ENCODE measurements at regions not wholly inside any gene's neighbourhood (a gene's known extent, or its start where the extent isn't known, plus 50 kb on each side); places are given as distances from the start of the nearest gene placed in this dataset.

- H3K4me1 ChIP-seq: no peaks in the 10 kb centered on the region
- WGBS, 2 donors (ENCODE audit: low coverage in 1 of 2): 85 to 88% methylated on average over 2 of the region's 2 CpGs
- intact Hi-C loops (cut with DNase I; ENCODE audit: low total_unique reads) (no loop called here), in situ Hi-C loops (cut with MboI; ENCODE audit: low pct_ligation_motif_present in 1 of 4, low pct_unique_long_range_greater_than_20kb in 1 of 4, low sequenced_read_pairs in 3 of 4) (no loop called here)
- H3K27ac ChIP-seq: no peak overlapping the region
- no peaks in the 10 kb centered on the region for H3K27me3 ChIP-seq
- no peaks in the 10 kb centered on the region for H3K36me3 ChIP-seq
- no peak for DNase-seq
- no peak for TF ChIP-seq POLR2A (IDR thresholded peaks at IDR 0.05)
- no peak for TF ChIP-seq CTCF (IDR thresholded peaks at IDR 0.05)
- no peak for TF ChIP-seq POLR2AphosphoS5 (IDR thresholded peaks at IDR 0.05)
- no peak for TF ChIP-seq EP300 (IDR thresholded peaks at IDR 0.05; ENCODE audit: low read depth)
- H3K9me3 ChIP-seq: no peaks in the 10 kb centered on the region
- H3K4me3 ChIP-seq: no peak overlapping the region
These were observed 81.2 kb upstream of the KLF12 start for GRCh38 chr13:74215420-74215819.

GRCh38 chr13:74214321-74214720, 80.1 kb upstream of the KLF12 start:
- Histone ChIP-seq H3K4me3 (no peak overlapping the region), H3K36me3 (no peaks in the 10 kb centered on the region), H3K9me3 (no peaks in the 10 kb centered on the region), H3K27me3 (no peaks in the 10 kb centered on the region), H3K27ac (no peak overlapping the region), H3K4me1 (no peaks in the 10 kb centered on the region)
- in situ Hi-C loops (cut with MboI; ENCODE audit: low pct_ligation_motif_present in 1 of 4, low pct_unique_long_range_greater_than_20kb in 1 of 4, low sequenced_read_pairs in 3 of 4) (no loop called here), intact Hi-C loops (cut with DNase I; ENCODE audit: low total_unique reads) (no loop called here)
- no peak for DNase-seq
- 84 to 87% methylated on average over 5 of the region's 5 CpGs for WGBS, 2 donors (ENCODE audit: low coverage in 1 of 2)
- TF ChIP-seq POLR2AphosphoS5 (IDR thresholded peaks at IDR 0.05) (no peak), POLR2A (IDR thresholded peaks at IDR 0.05) (no peak), EP300 (IDR thresholded peaks at IDR 0.05; ENCODE audit: low read depth) (no peak), CTCF (IDR thresholded peaks at IDR 0.05) (no peak)

- H3K36me3 ChIP-seq: no peaks in the 10 kb centered on the region
- WGBS, 2 donors (ENCODE audit: low coverage in 1 of 2): 56 to 93% methylated on average over 2 to 4 of the region's 4 CpGs
- no peak overlapping the region for H3K4me3 ChIP-seq
- no peaks in the 10 kb centered on the region for H3K4me1 ChIP-seq
- DNase-seq: no peak
- TF ChIP-seq CTCF (IDR thresholded peaks at IDR 0.05) (no peak), POLR2AphosphoS5 (IDR thresholded peaks at IDR 0.05) (no peak), POLR2A (IDR thresholded peaks at IDR 0.05) (no peak), EP300 (IDR thresholded peaks at IDR 0.05; ENCODE audit: low read depth) (no peak)
- H3K27me3 ChIP-seq: no peaks in the 10 kb centered on the region
- intact Hi-C loops (cut with DNase I; ENCODE audit: low total_unique reads): no loop called here
- in situ Hi-C loops (cut with MboI; ENCODE audit: low pct_ligation_motif_present in 1 of 4, low pct_unique_long_range_greater_than_20kb in 1 of 4, low sequenced_read_pairs in 3 of 4): no loop called here
- H3K9me3 ChIP-seq: no peaks in the 10 kb centered on the region
- H3K27ac ChIP-seq: no peak overlapping the region
These were observed 76.6 kb upstream of the KLF12 start for GRCh38 chr13:74210693-74211393.

DNA sequence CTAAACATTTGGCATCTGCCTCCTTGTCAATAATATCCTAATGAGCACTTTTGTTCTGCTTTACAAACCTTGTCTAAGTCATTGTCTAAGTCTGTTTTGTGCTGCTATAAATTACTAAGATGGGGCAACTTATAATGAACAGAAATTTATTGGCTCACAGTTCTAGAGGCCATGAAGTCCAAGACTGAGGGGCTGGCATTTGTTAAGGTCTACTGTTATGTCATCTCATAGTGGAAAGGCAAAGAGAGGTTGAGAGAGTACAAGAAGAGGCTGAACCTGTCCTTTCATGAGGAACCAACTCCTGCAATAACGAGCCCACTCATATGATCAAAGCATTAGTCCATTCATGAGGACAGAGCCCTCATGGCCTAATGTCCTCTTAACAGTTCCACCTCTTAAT, 72.7 kb upstream of the KLF12 start:
- intact Hi-C loops (cut with DNase I; ENCODE audit: low total_unique reads) (no loop called here), in situ Hi-C loops (cut with MboI; ENCODE audit: low pct_ligation_motif_present in 1 of 4, low pct_unique_long_range_greater_than_20kb in 1 of 4, low sequenced_read_pairs in 3 of 4) (no loop called here)
- H3K27me3 ChIP-seq: no peaks in the 10 kb centered on the region
- no peaks in the 10 kb centered on the region for H3K9me3 ChIP-seq
- no peak overlapping the region for H3K4me3 ChIP-seq
- no peak for TF ChIP-seq EP300 (IDR thresholded peaks at IDR 0.05; ENCODE audit: low read depth)
- TF ChIP-seq POLR2AphosphoS5 (IDR thresholded peaks at IDR 0.05): no peak
- TF ChIP-seq POLR2A (IDR thresholded peaks at IDR 0.05): no peak
- TF ChIP-seq CTCF (IDR thresholded peaks at IDR 0.05): no peak
- 69 to 72% methylated on average over 1 of the region's 1 CpG for WGBS, 2 donors (ENCODE audit: low coverage in 1 of 2)
- H3K36me3 ChIP-seq: no peaks in the 10 kb centered on the region
- H3K27ac ChIP-seq: no peak overlapping the region
- H3K4me1 ChIP-seq: no peaks in the 10 kb centered on the region
- no peak for DNase-seq
